WTC11 (cell line): ENCODE measurements at regions not wholly inside any gene's neighbourhood (a gene's known extent, or its start where the extent isn't known, plus 50 kb on each side); places are given as distances from the start of the nearest gene placed in this dataset.

Source experiments
- ATAC-seq: fragments of 200-7000 bp; cut with Tn5 transposase; 2 replicates; pipeline ENCODE4 v1.10.0; 2021; ENCODE audit warnings: mild to moderate bottlenecking, moderate library complexity
- CTCF ChIA-PET: fragments of 300-600 bp; sonication (Branson Sonifier 250); formaldehyde crosslinking; loops from one replicate; lab custom pipeline; 2021; ENCODE audit warnings: antibody characterized with exemption; lab: Charles Lee
- POLR2A ChIA-PET: fragments of 350-600 bp; sonication (Branson Sonifier 250); formaldehyde crosslinking; loops from one replicate; lab custom pipeline; 2021; ENCODE audit warnings: antibody characterized with exemption; lab: Charles Lee
- DNase-seq: peaks from one replicate; pipeline ENCODE4 v3.0.0; 2021; ENCODE audit warnings: low spot score
- H3K27ac Mint-ChIP-seq: 2 replicates; pipeline ENCODE4 v1.8.0; 2021; ENCODE audit warnings: mixed read lengths
- H3K27me3 Mint-ChIP-seq: 2 replicates; pipeline ENCODE4 v1.8.0; 2021; ENCODE audit warnings: low read depth, mild to moderate bottlenecking, moderate library complexity, mixed read lengths
- H3K36me3 Mint-ChIP-seq: 2 replicates; pipeline ENCODE4 v1.8.0; 2021; ENCODE audit warnings: mixed read lengths
- H3K4me1 Mint-ChIP-seq: 2 replicates; pipeline ENCODE4 v1.8.0; 2022; ENCODE audit warnings: mixed read lengths
- H3K4me3 Mint-ChIP-seq: 2 replicates; pipeline ENCODE4 v1.8.0; 2021; ENCODE audit warnings: mild to moderate bottlenecking, moderate library complexity, mixed read lengths
- H3K9me3 Mint-ChIP-seq: 2 replicates; pipeline ENCODE4 v1.8.0; 2021; ENCODE audit warnings: mixed read lengths
- CBFB ChIP-seq: sonication (generic); formaldehyde crosslinking; IDR thresholded peaks from 2 replicates; pipeline ENCODE4 v1.8.1; 2022; ENCODE audit warnings: mild to moderate bottlenecking, low read depth, missing genetic modification reagents
- CDX4 ChIP-seq: fragments of 250-450 bp; sonication (Bioruptor Pico); IDR thresholded peaks from 2 replicates; pipeline ENCODE4 v1.9.0; 2021; ENCODE audit warnings: moderate library complexity, mild to moderate bottlenecking, inconsistent platforms, borderline replicate concordance
- E2F1 ChIP-seq: sonication (generic); formaldehyde crosslinking; IDR thresholded peaks from 2 replicates; pipeline ENCODE4 v1.8.0; 2022; ENCODE audit warnings: mild to moderate bottlenecking, missing genetic modification reagents
- E2F4 ChIP-seq: sonication (generic); formaldehyde crosslinking; IDR thresholded peaks from 2 replicates; pipeline ENCODE4 v1.8.1; 2022; ENCODE audit warnings: low read depth, mild to moderate bottlenecking, moderate library complexity, missing genetic modification reagents, borderline replicate concordance
- ELF4 ChIP-seq: sonication (generic); formaldehyde crosslinking; IDR thresholded peaks from 2 replicates; pipeline ENCODE4 v1.8.1; 2022; ENCODE audit warnings: low read depth, mild to moderate bottlenecking, moderate library complexity, missing genetic modification reagents
- FOXP4 ChIP-seq: sonication (generic); formaldehyde crosslinking; IDR thresholded peaks from 2 replicates; pipeline ENCODE4 v1.8.0; 2022; ENCODE audit warnings: mild to moderate bottlenecking, missing genetic modification reagents
- GABPB1 ChIP-seq: sonication (generic); formaldehyde crosslinking; IDR thresholded peaks from 2 replicates; pipeline ENCODE4 v1.8.1; 2023; ENCODE audit warnings: mild to moderate bottlenecking, missing genetic modification reagents
- MXD4 ChIP-seq: fragments of 250-450 bp; sonication (Bioruptor Pico); IDR thresholded peaks from 2 replicates; pipeline ENCODE4 v1.8.0; 2021; ENCODE audit warnings: mild to moderate bottlenecking, moderate library complexity, borderline replicate concordance
- NFATC4 ChIP-seq: fragments of 250-450 bp; sonication (Bioruptor Pico); IDR thresholded peaks from 2 replicates; pipeline ENCODE4 v1.9.0; 2021; ENCODE audit warnings: mild to moderate bottlenecking
- NFE2L1 ChIP-seq: sonication (generic); formaldehyde crosslinking; IDR thresholded peaks from 2 replicates; pipeline ENCODE4 v1.8.1; 2023; ENCODE audit warnings: missing genetic modification reagents
- NR1H2 ChIP-seq: sonication (generic); formaldehyde crosslinking; IDR thresholded peaks from 2 replicates; pipeline ENCODE4 v1.9.0; 2021; ENCODE audit warnings: mild to moderate bottlenecking, moderate library complexity, missing genetic modification reagents
- SMAD3 ChIP-seq: sonication (generic); formaldehyde crosslinking; IDR thresholded peaks from 2 replicates; pipeline ENCODE4 v1.8.0; 2022; ENCODE audit warnings: missing genetic modification reagents, mild to moderate bottlenecking, borderline replicate concordance
- SMAD4 ChIP-seq: sonication (generic); formaldehyde crosslinking; IDR thresholded peaks from 2 replicates; pipeline ENCODE4 v1.8.0; 2022; ENCODE audit warnings: mild to moderate bottlenecking, missing genetic modification reagents
- TP53 ChIP-seq: sonication (generic); formaldehyde crosslinking; IDR thresholded peaks from 2 replicates; pipeline ENCODE4 v1.8.1; 2023; ENCODE audit warnings: mild to moderate bottlenecking, missing genetic modification reagents
- ZNF281 ChIP-seq: sonication (generic); formaldehyde crosslinking; IDR thresholded peaks from 2 replicates; pipeline ENCODE4 v1.8.0; 2023; ENCODE audit warnings: mild to moderate bottlenecking, missing genetic modification reagents
- ZNF317 ChIP-seq: sonication (generic); formaldehyde crosslinking; IDR thresholded peaks from 2 replicates; pipeline ENCODE4 v1.8.1; 2023; ENCODE audit warnings: low read depth, mild to moderate bottlenecking, moderate library complexity, missing genetic modification reagents, borderline replicate concordance
- ZNF425 ChIP-seq: fragments of 250-450 bp; sonication (Bioruptor Pico); conservative IDR thresholded peaks from 2 replicates; pipeline ENCODE4 v1.9.0; 2021; ENCODE audit warnings: mild to moderate bottlenecking
- ZSCAN18 ChIP-seq: fragments of 250-450 bp; sonication (Bioruptor Pico); IDR thresholded peaks from 2 replicates; pipeline ENCODE4 v2.1.2; 2022; ENCODE audit warnings: mild to moderate bottlenecking, moderate library complexity

- no peak overlapping the region for H3K4me3 Mint-ChIP-seq
- peaks cover 51% of the 10 kb centered on the region for H3K4me1 Mint-ChIP-seq
- H3K27me3 Mint-ChIP-seq = no peaks in the 10 kb centered on the region; the same call in 1 of the 2 replicates
- ChIA-PET CTCF (interaction anchor here (0.6 to 1.1 kb wide), 2 partner anchors 36 to 102 kb away, joined by 3 read pairs; no protein-coding TSS in a partner anchor), POLR2A (no interaction called here)
- H3K27ac Mint-ChIP-seq = peak overlapping the region; percentile 68
- TF ChIP-seq ELF4 = no peak
- TF ChIP-seq E2F1 (CRISPR knock-in tag) = no peak
- TF ChIP-seq ZNF317 (CRISPR knock-in tag) = 0 out of 2 replicates have a peak, but pooled peaks have one; percentile 37
- no peak for TF ChIP-seq CDX4 (CRISPR knock-in tag)
- TF ChIP-seq NFE2L1 = no peak
- no peak for TF ChIP-seq NR1H2 (CRISPR knock-in tag)
- peaks cover 3% of the 10 kb centered on the region; the same call in 1 of the 2 replicates for H3K9me3 Mint-ChIP-seq
- H3K36me3 Mint-ChIP-seq = peaks cover 3% of the 10 kb centered on the region; the same call in 1 of the 2 replicates
- DNase-seq (no peak), ATAC-seq (peak; percentile 21; the same call in 1 of the 2 replicates)
Measured at GRCh38 chr9:78541868-78542443, 245.0 kb downstream of the PSAT1 start.

- peak overlapping the region; percentile 34 for H3K4me3 Mint-ChIP-seq
- ChIA-PET CTCF (interaction anchor here (0.6 to 1.6 kb wide), 4 partner anchors 11 to 162 kb away, joined by 3 read pairs; no protein-coding TSS in a partner anchor), POLR2A (no interaction called here)
- H3K27ac Mint-ChIP-seq = peak overlapping the region; percentile 84
- TF ChIP-seq SMAD3 (CRISPR knock-in tag) = no peak
- no peak for TF ChIP-seq MXD4 (CRISPR knock-in tag)
- no peak for TF ChIP-seq ZSCAN18 (CRISPR knock-in tag)
- DNase-seq = peak; percentile 41
- H3K27me3 Mint-ChIP-seq = no peaks in the 10 kb centered on the region; the same call in 1 of the 2 replicates
- peaks cover 3% of the 10 kb centered on the region; the same call in 1 of the 2 replicates for H3K36me3 Mint-ChIP-seq
- peak; percentile 83 for ATAC-seq
- H3K4me1 Mint-ChIP-seq = peaks cover 51% of the 10 kb centered on the region
- H3K9me3 Mint-ChIP-seq = peaks cover 3% of the 10 kb centered on the region; the same call in 1 of the 2 replicates
Measured at GRCh38 chr9:78542491-78543181, 245.7 kb downstream of the PSAT1 start.

GRCh38 chr9:78543353-78543752, 246.4 kb downstream of the PSAT1 start:
- ChIA-PET POLR2A (no interaction called here), CTCF (interaction anchor here (0.9 to 1.6 kb wide), 2 partner anchors 10 to 161 kb away, joined by 3 read pairs; no protein-coding TSS in a partner anchor)
- Mint-ChIP-seq H3K4me3 (peak overlapping the region; percentile 34), H3K4me1 (peaks cover 57% of the 10 kb centered on the region), H3K27me3 (no peaks in the 10 kb centered on the region; the same call in 1 of the 2 replicates), H3K27ac (peak overlapping the region; percentile 88), H3K36me3 (peaks cover 3% of the 10 kb centered on the region; the same call in 1 of the 2 replicates), H3K9me3 (peaks cover 3% of the 10 kb centered on the region; the same call in 1 of the 2 replicates)
- DNase-seq (no peak), ATAC-seq (peak; percentile 63)
- TF ChIP-seq ZNF425 (no peak), CBFB (CRISPR knock-in tag) (no peak), GABPB1 (CRISPR knock-in tag) (no peak), E2F4 (no peak), ZNF281 (CRISPR knock-in tag) (no peak), TP53 (CRISPR knock-in tag) (no peak), NFATC4 (CRISPR knock-in tag) (no peak), SMAD3 (CRISPR knock-in tag) (no peak), FOXP4 (CRISPR knock-in tag) (no peak), SMAD4 (no peak)
